ENCODE measurements at regions not wholly inside any gene's neighbourhood (a gene's known extent, or its start where the extent isn't known, plus 50 kb on each side); places are given as distances from the start of the nearest gene placed in this dataset.

DNA sequence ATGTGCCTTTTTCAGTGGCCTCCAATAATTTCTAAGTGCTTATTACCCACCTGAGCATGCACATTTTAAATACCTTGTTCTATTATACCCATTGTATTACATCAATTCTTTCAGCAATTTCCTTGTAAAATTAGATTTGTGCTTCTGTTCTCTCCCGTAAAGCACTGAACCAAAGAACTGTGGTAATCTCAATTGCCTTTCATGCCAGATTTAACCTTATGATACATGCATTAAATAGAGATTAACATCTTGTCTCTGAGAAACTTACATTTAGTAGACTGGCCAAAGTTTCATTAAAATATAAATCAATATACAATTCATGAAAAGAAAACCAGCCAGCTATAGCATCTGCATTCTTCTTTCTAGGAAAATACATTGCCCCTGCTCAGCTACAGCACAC is 137.2 kb downstream of the EFNB2 start:
- no peak for TF ChIP-seq POLR2A (IDR thresholded peaks at IDR 0.05)
- TF ChIP-seq, protein P1, sequence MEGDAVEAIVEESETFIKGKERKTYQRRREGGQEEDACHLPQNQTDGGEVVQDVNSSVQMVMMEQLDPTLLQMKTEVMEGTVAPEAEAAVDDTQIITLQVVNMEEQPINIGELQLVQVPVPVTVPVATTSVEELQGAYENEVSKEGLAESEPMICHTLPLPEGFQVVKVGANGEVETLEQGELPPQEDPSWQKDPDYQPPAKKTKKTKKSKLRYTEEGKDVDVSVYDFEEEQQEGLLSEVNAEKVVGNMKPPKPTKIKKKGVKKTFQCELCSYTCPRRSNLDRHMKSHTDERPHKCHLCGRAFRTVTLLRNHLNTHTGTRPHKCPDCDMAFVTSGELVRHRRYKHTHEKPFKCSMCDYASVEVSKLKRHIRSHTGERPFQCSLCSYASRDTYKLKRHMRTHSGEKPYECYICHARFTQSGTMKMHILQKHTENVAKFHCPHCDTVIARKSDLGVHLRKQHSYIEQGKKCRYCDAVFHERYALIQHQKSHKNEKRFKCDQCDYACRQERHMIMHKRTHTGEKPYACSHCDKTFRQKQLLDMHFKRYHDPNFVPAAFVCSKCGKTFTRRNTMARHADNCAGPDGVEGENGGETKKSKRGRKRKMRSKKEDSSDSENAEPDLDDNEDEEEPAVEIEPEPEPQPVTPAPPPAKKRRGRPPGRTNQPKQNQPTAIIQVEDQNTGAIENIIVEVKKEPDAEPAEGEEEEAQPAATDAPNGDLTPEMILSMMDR (IDR thresholded peaks at IDR 0.05): no peak
